NCI-H2227 (cell line): ENCODE measurements at regions not wholly inside any gene's neighbourhood (a gene's known extent, or its start where the extent isn't known, plus 50 kb on each side); places are given as distances from the start of the nearest gene placed in this dataset.
A peak's percentile ranks its signal among the peaks of the same experiment; 100 is the strongest.

Source experiments
- DNase-seq: peaks from one replicate; lab custom pipeline; 2025; ENCODE audit not compliant: unreplicated experiment; lab: John Stamatoyannopoulos, UW

- DNase-seq, result peak; percentile 7
Measured at GRCh38 chr6:45830441-45831139, 185.1 kb downstream of the CLIC5 start.

DNA sequence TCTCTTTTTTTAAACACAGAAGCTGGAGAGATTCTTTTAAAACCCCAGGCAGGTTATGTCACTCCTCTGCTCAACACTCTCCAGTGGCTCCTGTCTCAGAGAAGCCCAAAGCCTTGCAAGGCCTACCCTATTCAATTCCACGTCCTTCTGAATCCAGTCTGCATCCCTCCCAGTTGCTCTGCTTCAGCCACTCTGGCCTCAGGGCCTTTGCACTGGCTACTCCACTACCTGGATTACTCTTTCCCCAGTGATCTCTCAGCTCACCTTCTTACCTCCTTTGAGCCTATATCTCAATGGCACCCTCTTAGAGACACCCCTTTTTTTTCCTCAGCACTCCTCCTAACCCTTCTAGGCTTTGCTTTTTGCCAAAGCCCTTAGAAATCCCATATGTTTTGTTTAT lies 185.8 kb downstream of the CLIC5 start:
- no peak for DNase-seq

DNA sequence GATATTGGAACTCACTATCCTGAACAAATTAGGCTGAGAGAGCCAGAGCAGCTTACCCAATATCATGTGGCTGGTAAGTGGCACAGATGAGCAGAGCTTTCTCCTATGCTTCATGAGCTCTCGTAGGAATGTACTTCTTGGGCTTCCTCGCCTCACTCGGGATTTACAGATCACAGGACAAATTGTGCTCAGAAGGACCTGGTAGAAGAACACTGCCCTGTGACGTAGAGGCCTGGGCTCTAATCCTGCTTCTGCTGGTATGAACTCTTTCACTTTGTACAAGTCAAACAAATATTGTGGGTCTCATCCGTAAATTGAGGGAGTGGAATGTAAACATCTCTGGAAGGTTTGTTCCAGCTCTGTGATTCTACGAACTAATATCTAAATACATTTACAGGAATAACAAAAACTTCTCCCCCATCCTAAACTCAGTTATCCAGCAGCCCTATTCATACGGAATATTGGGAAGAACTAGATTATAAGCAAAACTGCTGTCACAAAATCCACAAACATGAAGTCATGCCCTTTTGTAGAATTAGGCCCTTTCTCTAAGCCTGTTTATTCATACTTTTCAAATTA lies 187.6 kb downstream of the CLIC5 start:
- no peak for DNase-seq

DNA sequence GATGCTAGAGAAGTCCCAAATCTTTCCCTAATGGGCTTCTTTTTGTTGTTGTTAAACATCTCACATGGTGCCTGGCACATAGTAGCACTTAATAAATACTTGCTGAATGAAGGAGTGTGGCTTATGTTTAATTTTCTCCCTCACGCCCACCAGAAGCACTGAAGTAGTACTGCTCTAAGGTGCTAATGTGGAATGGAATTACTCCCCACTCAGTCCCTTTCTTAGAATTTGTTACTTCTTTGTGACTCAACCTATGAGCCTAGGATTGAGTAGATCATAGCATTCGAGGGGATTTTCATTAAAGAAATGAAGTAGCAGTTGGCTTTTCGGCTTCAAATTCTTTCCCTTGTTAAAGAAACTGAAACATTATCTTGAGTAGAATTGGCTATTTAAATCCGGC lies 192.8 kb downstream of the CLIC5 start:
- DNase-seq, result no peak

- no peak for DNase-seq
Measured at GRCh38 chr6:45822246-45822812, 193.3 kb downstream of the CLIC5 start.

- DNase-seq, result no peak
Measured at GRCh38 chr6:45818655-45819054, 197.0 kb downstream of the CLIC5 start.

DNA sequence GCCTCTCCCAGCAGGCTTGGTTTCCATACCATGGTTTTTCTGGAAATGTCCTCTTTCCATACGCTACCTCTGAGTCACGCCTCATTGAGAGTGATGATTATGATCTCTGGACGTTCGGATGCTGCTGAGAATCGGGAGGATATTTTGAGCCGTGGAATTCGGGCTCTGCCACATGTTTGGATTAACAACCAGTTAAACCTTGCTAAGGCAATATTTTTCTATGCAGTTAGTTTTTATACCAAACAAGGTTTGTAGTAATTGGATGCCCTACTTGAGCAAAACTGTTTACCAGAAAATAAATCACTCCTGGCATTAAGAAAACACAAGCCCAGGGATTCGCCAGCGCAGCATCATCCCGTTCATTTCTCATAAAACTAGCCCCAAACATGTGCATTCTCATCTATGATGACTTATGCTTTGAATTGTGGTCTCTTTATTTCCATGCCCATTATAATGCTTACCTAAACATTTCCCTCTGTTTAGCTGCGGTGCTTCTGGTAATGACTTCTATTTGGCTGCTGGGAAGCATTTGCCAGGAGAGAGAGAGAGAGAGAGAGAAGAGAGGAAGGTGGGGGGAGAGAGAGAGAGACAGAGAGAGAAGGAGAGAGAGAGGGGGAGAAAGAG lies 198.9 kb downstream of the CLIC5 start:
- DNase-seq, result no peak

DNA sequence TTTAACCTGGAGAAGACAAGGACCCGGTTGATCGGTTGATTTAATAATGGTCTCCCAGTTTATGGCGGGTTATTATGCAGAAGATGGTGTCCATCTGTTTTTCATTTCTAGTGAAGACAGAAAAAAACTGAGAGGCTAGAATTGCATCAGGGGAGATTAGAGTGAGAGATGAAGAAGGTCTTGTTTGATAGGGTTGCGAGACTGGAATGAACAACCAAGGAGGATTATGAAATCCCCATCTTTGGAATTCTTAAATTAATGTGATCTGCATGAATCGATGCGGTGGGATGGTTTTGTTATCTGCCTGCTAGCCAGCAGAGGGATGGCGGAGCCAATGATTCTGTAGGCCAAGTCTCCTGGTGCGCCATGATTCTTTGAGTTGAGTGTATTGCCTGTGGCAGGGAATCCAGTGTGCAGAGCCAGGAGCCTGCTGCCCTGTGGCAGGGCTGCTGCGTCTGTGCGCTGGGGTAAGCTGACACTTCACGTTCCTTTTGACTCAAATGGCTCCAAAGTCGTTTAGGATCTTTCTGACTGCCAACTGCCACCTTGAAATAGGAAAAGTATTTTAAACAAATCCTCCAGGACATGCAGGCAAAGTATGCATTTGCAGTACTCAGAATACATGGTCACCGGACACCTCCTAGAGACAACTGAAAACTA lies 200.1 kb downstream of the CLIC5 start:
- peak; percentile 6 for DNase-seq

DNA sequence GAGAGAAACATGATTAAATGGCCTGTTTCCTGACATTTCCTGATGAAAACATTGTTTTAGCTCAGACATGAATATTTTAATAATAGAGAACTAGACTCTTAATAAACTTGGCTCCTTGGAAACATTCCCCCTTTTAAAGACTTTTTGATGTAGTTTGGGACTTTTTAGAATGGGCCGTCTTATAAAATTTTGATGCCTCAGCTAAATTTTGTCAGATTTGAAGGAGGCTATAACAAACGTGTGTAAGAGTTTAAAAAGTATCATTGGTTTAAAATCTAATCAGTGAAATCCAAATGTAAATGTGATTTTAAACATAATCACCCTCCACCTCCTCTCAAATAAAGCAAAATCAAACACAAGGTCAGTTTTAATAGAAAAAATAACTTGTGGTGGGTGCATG lies 200.9 kb downstream of the CLIC5 start:
- no peak for DNase-seq

DNA sequence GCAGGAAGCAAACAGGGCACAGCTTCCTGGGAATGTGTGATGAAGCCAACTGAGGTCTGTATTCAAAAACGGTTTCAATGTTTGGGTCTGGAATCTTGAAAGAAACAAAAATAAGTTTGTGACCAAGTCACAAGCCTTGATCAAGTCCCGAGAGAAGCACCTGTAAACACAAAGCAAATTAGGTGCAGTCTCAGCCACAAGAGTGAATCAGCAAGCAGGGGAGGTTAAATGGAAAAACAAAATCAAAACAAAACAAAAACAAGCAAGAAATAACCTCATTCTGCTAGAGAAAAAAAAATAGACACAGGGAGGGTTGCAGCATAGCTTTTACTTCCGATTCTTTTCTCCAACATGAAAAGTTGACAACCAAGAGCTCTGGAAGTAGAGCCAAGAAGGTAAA lies 201.7 kb downstream of the CLIC5 start:
- no peak for DNase-seq

GRCh38 chr6:45812922-45813321 lies 202.7 kb downstream of the CLIC5 start:
- DNase-seq, result no peak

GRCh38 chr6:45808917-45809316 lies 206.7 kb downstream of the CLIC5 start:
- no peak for DNase-seq

DNA sequence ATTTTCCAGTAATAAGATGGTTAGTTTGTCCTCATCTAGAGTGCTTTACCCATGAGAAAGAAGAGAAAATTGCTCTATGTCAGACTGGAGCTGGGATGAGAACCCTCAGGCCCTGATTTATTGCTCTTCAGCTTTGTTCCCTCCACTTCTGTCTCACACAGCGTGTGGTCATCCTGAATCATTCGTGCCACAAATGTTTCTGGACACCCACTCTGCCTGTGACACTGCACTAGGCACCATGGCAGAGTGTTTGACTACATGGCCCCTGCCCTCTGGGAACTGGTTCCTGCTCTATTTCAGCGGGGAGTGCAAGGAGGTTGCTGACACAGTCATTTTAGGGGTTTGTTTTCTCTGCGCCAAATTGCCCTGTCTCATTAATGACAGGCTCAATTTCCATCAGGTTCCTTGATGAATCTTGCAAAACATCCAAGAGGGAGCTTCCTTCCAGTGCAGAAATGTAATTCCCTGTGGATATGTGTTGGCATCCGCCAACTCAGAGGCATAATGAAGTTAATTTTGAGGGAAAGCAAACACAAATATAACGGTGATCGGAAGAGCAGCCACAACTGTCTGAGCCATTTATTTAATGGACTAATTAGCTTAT lies 207.5 kb downstream of the CLIC5 start:
- peak; percentile 35 for DNase-seq

- peak; percentile 35 for DNase-seq
Measured at GRCh38 chr6:45807311-45808041, 208.2 kb downstream of the CLIC5 start.

- no peak for DNase-seq
Measured at GRCh38 chr6:45806172-45806571, 209.5 kb downstream of the CLIC5 start.

DNA sequence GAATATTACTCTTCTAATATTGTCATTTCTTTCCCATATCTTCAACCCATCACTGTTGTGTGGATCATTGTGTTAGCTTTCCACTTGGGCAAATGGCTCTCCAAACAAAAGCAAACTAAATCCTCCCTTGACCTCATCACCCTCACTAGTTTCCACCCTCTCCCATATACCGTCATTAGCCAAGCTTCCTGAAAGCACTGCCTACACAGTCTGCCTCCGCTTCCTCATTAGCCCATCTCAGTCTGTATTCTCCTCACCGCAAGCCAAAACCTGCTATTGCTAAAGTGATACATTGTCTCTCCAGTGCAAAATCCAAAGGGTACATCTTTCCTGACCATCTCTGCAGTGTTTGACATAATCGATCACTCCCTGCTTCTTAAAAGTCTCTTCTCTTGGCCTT lies 212.6 kb downstream of the CLIC5 start:
- no peak for DNase-seq

GRCh38 chr6:45801471-45802289 lies 214.0 kb downstream of the CLIC5 start:
- DNase-seq, result no peak

GRCh38 chr6:45800911-45801310 lies 214.7 kb downstream of the CLIC5 start:
- no peak for DNase-seq

DNA sequence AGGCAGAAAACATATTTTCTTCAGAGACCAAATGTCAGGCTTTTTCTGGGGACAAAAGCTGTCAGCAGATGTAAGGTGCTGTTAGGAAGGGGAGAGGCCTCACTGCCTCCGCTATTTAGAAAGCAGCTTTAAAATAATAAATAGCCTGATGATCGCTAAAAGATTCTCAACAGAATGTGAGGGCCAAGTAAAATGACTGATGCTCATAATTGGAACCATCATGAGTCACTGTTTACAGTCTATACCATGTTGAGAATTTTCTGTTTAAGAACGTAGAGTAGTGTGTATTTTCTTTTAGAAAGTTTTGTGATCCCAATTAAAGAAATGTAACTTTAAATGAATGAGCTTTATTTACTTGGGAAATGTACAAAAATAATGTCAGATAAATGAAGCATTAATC lies 220.0 kb downstream of the CLIC5 start:
- no peak for DNase-seq

DNA sequence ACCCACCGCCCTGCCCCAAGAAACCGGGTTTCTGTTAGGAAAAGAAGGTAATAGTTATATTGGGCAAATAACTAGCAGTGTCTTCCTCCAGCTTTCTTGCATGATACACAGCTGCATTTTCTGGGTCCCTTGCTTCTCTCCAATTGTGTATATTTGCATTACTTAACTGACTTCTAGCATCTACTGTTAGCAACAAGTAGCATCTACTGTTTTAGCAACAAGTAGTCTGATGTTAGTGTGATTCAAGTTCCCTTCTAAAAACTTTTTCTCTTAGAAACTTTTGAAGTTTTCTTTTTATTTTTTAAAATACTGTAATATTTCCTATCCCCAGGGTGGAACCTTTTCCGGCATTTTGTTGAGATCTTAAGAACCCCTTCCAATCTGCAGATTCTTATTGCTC lies 221.2 kb downstream of the CLIC5 start:
- no peak for DNase-seq
